PFSK-1 (cell line): ENCODE measurements at regions not wholly inside any gene's neighbourhood (a gene's known extent, or its start where the extent isn't known, plus 50 kb on each side); places are given as distances from the start of the nearest gene placed in this dataset.

Source experiments
- FOXP2 ChIP-seq: optimal IDR thresholded peaks from 2 replicates; pipeline ENCODE3; 2011; ENCODE audit warnings: borderline replicate concordance, control low read depth, inconsistent platforms; ENCODE audit not compliant: insufficient read depth; ENCODE audit errors: extremely low read length, extremely low read depth
- POLR2AphosphoS5 ChIP-seq: IDR thresholded peaks from 2 replicates; pipeline ENCODE4 v1.6.1; 2012; ENCODE audit warnings: low read depth, mild to moderate bottlenecking, control low read depth, low read length, moderate library complexity
- SIN3A ChIP-seq: IDR thresholded peaks from 2 replicates; pipeline ENCODE4 v1.6.1; 2012; ENCODE audit warnings: mild to moderate bottlenecking, low read length, moderate library complexity, borderline replicate concordance; ENCODE audit not compliant: insufficient read depth
- TAF1 ChIP-seq: IDR thresholded peaks from 2 replicates; pipeline ENCODE4 v1.6.1; 2012; ENCODE audit warnings: low read length, control low read depth, borderline replicate concordance; ENCODE audit not compliant: insufficient read depth
- TF ChIP-seq, protein P1 (sequence below), 2 experiments: IDR thresholded peaks; 2 replicates each; pipeline versions ENCODE4 v1.6.1 to v1.8.0; 2011 to 2012; ENCODE audit warnings: low read depth in 2 of 2, low read length in 2 of 2, control low read depth in 1 of 2, inconsistent platforms in 1 of 2, mild to moderate bottlenecking in 1 of 2, moderate library complexity in 1 of 2; ENCODE audit not compliant: insufficient read depth in 1 of 2

DNA sequence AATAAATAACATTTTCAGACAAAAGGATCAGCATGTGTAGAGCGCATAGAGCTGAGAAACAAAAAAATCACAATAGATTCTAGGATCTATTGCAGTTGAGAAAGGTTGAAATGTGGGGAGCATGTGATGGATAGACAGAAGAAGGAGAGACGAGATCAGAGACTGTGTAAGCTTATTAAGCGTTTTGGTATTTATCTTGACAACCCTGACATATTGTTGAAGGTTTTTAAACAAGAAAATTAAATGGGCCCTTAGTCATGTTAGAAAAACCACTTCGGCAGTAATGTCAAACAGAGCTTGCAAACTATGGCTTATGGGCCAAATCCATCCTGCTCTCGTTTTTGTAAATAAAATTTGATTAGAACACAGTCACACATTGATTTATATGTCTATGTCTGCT lies 200.5 kb upstream of the KLF4 start:
- TF ChIP-seq FOXP2 (no peak), POLR2AphosphoS5 (no peak), SIN3A (no peak), TAF1 (no peak)
- TF ChIP-seq, protein P1, sequence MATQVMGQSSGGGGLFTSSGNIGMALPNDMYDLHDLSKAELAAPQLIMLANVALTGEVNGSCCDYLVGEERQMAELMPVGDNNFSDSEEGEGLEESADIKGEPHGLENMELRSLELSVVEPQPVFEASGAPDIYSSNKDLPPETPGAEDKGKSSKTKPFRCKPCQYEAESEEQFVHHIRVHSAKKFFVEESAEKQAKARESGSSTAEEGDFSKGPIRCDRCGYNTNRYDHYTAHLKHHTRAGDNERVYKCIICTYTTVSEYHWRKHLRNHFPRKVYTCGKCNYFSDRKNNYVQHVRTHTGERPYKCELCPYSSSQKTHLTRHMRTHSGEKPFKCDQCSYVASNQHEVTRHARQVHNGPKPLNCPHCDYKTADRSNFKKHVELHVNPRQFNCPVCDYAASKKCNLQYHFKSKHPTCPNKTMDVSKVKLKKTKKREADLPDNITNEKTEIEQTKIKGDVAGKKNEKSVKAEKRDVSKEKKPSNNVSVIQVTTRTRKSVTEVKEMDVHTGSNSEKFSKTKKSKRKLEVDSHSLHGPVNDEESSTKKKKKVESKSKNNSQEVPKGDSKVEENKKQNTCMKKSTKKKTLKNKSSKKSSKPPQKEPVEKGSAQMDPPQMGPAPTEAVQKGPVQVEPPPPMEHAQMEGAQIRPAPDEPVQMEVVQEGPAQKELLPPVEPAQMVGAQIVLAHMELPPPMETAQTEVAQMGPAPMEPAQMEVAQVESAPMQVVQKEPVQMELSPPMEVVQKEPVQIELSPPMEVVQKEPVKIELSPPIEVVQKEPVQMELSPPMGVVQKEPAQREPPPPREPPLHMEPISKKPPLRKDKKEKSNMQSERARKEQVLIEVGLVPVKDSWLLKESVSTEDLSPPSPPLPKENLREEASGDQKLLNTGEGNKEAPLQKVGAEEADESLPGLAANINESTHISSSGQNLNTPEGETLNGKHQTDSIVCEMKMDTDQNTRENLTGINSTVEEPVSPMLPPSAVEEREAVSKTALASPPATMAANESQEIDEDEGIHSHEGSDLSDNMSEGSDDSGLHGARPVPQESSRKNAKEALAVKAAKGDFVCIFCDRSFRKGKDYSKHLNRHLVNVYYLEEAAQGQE (IDR thresholded peaks at IDR 0.05; ENCODE audit: insufficient read depth in 1 of 2, low read depth in 2 of 2, low read length in 2 of 2), result no peak

DNA sequence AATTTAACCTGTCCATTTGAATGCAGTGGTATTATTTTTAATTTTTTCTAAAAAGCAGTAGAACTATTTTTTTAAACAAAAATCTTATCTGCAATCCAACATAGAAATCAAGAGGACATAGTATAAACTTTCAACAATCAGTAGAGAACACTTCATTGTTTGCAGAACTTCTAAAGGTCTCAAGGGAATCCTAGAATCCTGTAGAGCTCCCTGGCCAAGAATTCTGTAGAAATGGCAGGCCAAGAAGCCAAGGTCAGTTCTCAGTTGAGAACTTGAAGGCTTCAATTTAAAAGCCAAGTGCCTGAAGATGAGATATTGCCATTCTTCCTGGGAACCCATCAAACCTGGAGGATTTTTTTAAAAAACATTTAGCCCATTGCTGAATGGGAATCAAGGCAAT lies 199.2 kb upstream of the KLF4 start:
- TF ChIP-seq, protein P1 (IDR thresholded peaks at IDR 0.05; ENCODE audit: insufficient read depth in 1 of 2, low read depth in 2 of 2, low read length in 2 of 2), result no peak
- TF ChIP-seq TAF1, result no peak
- no peak for TF ChIP-seq FOXP2
- TF ChIP-seq POLR2AphosphoS5, result no peak
- no peak for TF ChIP-seq SIN3A

DNA sequence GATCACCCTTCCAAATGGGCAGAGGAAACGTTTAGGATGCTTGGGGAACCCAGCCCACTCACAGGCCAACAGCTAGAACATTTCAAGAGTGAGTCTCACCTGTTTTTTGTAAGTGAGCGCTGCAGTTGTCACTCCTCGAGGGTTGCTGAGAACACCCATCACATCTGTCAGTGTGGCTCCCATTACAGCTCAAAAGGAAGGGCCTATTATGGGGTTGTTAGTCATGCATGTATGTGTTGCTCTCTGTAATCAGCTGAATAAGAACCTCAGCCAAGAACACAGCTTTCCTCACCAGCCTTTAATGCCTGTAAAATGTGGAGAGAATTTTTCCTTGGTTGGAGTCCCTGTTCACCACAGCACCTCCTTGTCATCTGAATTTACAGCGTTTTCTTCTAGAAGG lies 196.3 kb upstream of the KLF4 start:
- no peak for TF ChIP-seq TAF1
- no peak for TF ChIP-seq FOXP2
- no peak for TF ChIP-seq POLR2AphosphoS5
- no peak for TF ChIP-seq SIN3A
- TF ChIP-seq, protein P1 (IDR thresholded peaks at IDR 0.05; ENCODE audit: insufficient read depth in 1 of 2, low read depth in 2 of 2, low read length in 2 of 2), result no peak

DNA sequence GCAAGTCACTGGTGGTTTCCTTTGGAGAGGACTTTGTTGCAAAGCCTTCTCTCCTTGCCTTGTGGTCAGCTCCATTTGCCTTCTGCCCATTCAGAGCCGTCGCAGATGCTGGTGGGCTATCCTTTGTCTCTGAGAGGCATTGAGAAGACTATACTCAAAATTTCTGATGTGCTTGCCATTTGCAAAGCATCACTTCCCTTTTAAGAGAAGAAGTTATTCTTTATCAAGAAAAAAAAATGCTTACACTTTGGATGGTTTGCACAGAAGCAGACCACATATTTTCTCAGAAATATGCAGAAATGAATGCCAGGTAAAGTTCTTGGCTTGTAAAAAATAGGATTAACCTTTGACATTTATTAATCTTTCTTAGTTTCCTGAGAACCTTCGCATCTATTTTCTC lies 195.8 kb upstream of the KLF4 start:
- TF ChIP-seq SIN3A, result no peak
- TF ChIP-seq TAF1, result no peak
- TF ChIP-seq POLR2AphosphoS5, result no peak
- no peak for TF ChIP-seq FOXP2
- TF ChIP-seq, protein P1 (IDR thresholded peaks at IDR 0.05; ENCODE audit: insufficient read depth in 1 of 2, low read depth in 2 of 2, low read length in 2 of 2), result no peak

DNA sequence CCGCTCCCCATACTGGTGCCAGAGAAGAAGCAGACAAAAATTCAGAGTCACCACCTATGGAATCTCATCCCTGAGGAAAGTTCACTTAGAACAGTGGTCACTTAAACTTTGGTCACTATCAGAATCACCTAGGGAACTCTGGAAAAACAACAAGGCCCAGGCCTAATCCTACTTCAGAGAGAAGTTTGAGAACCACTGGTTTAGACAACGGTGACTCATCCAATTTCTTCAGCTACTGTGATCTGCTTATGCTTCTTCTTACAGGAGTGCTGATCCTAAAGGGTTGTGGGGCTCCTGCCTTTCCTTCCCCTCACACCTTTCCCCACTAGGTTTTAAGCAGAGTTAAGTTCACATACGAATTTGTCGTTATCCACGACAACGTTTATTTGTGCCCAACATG lies 194.7 kb upstream of the KLF4 start:
- TF ChIP-seq, protein P1 (IDR thresholded peaks at IDR 0.05; ENCODE audit: insufficient read depth in 1 of 2, low read depth in 2 of 2, low read length in 2 of 2), result no peak
- TF ChIP-seq FOXP2 (no peak), SIN3A (no peak), TAF1 (no peak), POLR2AphosphoS5 (no peak)
